ENCODE measurements at regions not wholly inside any gene's neighbourhood (a gene's known extent, or its start where the extent isn't known, plus 50 kb on each side); places are given as distances from the start of the nearest gene placed in this dataset.

DNA sequence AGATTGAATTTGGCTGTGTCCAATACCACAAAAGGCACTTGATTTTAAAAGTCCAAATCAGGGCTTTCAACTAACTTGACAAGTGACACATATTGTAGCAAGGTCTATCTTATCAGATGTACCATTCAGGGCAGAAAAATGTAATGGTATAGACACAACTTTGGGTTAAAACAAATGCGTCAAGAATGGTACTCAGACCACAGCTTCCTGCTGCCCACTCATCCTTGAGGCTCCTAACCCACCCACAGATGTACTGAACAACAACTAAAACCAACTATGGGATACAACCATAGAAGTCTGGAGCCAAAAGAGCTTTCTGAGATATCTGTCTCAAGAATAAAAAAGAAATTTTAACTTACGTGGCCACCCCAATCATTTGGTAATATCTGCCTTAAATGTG lies 105.2 kb downstream of the RBM43 start:
- TF ChIP-seq, protein P1, sequence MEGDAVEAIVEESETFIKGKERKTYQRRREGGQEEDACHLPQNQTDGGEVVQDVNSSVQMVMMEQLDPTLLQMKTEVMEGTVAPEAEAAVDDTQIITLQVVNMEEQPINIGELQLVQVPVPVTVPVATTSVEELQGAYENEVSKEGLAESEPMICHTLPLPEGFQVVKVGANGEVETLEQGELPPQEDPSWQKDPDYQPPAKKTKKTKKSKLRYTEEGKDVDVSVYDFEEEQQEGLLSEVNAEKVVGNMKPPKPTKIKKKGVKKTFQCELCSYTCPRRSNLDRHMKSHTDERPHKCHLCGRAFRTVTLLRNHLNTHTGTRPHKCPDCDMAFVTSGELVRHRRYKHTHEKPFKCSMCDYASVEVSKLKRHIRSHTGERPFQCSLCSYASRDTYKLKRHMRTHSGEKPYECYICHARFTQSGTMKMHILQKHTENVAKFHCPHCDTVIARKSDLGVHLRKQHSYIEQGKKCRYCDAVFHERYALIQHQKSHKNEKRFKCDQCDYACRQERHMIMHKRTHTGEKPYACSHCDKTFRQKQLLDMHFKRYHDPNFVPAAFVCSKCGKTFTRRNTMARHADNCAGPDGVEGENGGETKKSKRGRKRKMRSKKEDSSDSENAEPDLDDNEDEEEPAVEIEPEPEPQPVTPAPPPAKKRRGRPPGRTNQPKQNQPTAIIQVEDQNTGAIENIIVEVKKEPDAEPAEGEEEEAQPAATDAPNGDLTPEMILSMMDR (IDR thresholded peaks at IDR 0.05; ENCODE audit: low read length): no peak
- no peak for TF ChIP-seq EZH2 (IDR thresholded peaks at IDR 0.05; ENCODE audit: borderline replicate concordance, low read length)
